ENCODE measurements at regions not wholly inside any gene's neighbourhood (a gene's known extent, or its start where the extent isn't known, plus 50 kb on each side); places are given as distances from the start of the nearest gene placed in this dataset.
"Not testable (repeated sequence)": the region's sequence is repeated elsewhere in the genome, so short reads cannot be mapped to it uniquely, and the experiment has no call there.

DNA sequence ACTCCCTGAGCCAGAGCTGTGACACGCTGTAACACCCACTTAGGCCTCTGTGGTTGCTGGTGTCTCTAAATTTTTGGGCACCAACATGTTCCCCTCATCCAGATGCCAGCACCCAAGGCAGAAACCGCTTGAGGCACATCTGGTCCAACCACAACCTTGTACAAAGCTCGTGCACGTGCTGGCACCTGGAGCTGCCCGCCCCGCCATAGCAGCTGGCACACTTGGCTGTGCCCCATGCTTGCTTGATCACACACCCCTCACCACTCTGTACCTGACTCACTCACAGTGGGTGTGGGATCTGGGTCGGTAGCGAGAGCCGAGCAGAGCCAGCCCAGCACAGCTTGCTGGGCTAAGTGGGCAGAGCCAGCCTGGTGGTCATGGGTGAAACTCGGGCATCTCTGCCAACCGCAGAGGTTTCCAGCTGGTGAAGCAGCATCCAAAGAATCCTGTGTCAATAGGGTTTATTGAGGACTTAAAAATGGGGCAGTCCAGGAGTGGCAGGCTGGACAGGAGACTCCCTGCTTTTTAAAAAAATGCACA, 1210.4 kb downstream of the TYW1 start:
- Histone ChIP-seq H3K9me3 (ENCODE audit: control insufficient read depth in 5 of 5, low read length in 5 of 5) (peaks cover 0 to 5% (median 0%) of the 10 kb centered on the region in 5 donors), H3K9ac (ENCODE audit: low read length in 5 of 5) (no peak overlapping the region), H3K27me3 (ENCODE audit: control insufficient read depth in 5 of 5, insufficient read depth in 4 of 5, low read length in 5 of 5) (no peaks in the 10 kb centered on the region), H3K4me3 (ENCODE audit: low read depth in 1 of 5, low read length in 5 of 5) (no peak overlapping the region), H3K4me1 (ENCODE audit: control insufficient read depth in 5 of 5, insufficient read depth in 5 of 5, low read length in 5 of 5) (no peaks in the 10 kb centered on the region), H3K27ac (ENCODE audit: low read depth, low read length) (no peak overlapping the region), H3K36me3 (ENCODE audit: control insufficient read depth in 5 of 5, insufficient read depth in 5 of 5, low read length in 5 of 5) (no peaks in the 10 kb centered on the region)

- no peaks in the 10 kb centered on the region for H3K27me3 ChIP-seq (ENCODE audit: control insufficient read depth in 5 of 5, insufficient read depth in 4 of 5, low read length in 5 of 5)
- H3K27ac ChIP-seq (ENCODE audit: low read depth, low read length): no peak overlapping the region
- H3K9ac ChIP-seq (ENCODE audit: low read length in 5 of 5): no peak overlapping the region
- peaks cover 0 to 5% (median 0%) of the 10 kb centered on the region in 5 donors for H3K9me3 ChIP-seq (ENCODE audit: control insufficient read depth in 5 of 5, low read length in 5 of 5)
- H3K36me3 ChIP-seq (ENCODE audit: control insufficient read depth in 5 of 5, insufficient read depth in 5 of 5, low read length in 5 of 5): no peaks in the 10 kb centered on the region
- H3K4me1 ChIP-seq (ENCODE audit: control insufficient read depth in 5 of 5, insufficient read depth in 5 of 5, low read length in 5 of 5): no peaks in the 10 kb centered on the region
- no peak overlapping the region for H3K4me3 ChIP-seq (ENCODE audit: low read depth in 1 of 5, low read length in 5 of 5)
These were observed 1211.0 kb downstream of the TYW1 start for GRCh38 chr7:68207676-68208075.

DNA sequence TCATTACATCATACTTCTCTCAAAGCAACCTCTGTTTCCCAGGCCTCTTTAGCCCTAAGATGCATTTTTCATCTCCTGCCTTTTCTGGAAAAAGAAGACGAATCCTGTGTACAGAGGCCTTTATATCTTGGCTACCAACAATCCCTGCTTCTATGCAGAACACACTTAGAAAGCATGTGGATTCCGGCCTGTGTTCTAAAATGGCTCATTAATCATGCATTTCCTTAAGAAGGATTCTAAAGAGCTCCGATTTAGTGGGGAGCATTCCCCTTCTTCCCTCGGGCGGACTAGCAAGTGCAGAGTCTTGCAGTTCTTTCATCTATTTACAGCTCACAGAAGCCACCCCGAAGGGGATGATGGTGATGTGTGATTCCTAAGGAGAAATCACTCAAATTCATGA, 1212.9 kb downstream of the TYW1 start:
- Histone ChIP-seq H3K4me1 (ENCODE audit: control insufficient read depth in 5 of 5, insufficient read depth in 5 of 5, low read length in 5 of 5) (no peaks in the 10 kb centered on the region), H3K9me3 (ENCODE audit: control insufficient read depth in 5 of 5, low read length in 5 of 5) (peaks cover 0 to 5% (median 0%) of the 10 kb centered on the region in 5 donors), H3K27me3 (ENCODE audit: control insufficient read depth in 5 of 5, insufficient read depth in 4 of 5, low read length in 5 of 5) (no peaks in the 10 kb centered on the region), H3K4me3 (ENCODE audit: low read depth in 1 of 5, low read length in 5 of 5) (no peak overlapping the region), H3K27ac (ENCODE audit: low read depth, low read length) (no peak overlapping the region), H3K9ac (ENCODE audit: low read length in 5 of 5) (no peak overlapping the region), H3K36me3 (ENCODE audit: control insufficient read depth in 5 of 5, insufficient read depth in 5 of 5, low read length in 5 of 5) (no peaks in the 10 kb centered on the region)

- no peak overlapping the region for H3K4me3 ChIP-seq (ENCODE audit: low read depth in 1 of 5, low read length in 5 of 5)
These were observed 1217.2 kb downstream of the TYW1 start for GRCh38 chr7:68213838-68214237.

DNA sequence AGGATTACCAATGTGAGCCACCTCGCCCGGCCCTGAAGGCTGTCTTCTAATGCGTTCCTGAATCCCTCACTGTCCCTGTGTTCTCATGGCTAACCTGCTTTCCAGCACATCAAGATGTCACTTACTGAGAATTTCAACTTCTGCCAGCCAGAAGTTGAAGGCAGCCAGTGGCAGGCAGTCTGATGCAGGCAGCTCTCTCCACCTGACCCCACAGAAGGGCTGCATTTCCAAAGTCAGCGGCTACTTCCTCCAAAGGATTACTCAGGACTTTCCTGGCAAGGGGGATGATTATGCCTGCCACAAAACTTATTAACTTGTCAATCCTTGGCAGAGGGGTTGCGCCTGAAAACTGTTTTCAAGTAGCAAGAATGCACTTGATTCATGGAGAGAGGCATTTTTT, 1219.4 kb downstream of the TYW1 start:
- Histone ChIP-seq H3K4me3 (ENCODE audit: low read depth in 1 of 5, low read length in 5 of 5) (no peak overlapping the region), H3K4me1 (ENCODE audit: control insufficient read depth in 5 of 5, insufficient read depth in 5 of 5, low read length in 5 of 5) (peaks cover 0 to 6% (median 4%) of the 10 kb centered on the region in 5 donors), H3K9me3 (ENCODE audit: control insufficient read depth in 5 of 5, low read length in 5 of 5) (no peaks in the 10 kb centered on the region), H3K9ac (ENCODE audit: low read length in 5 of 5) (no peak overlapping the region), H3K27ac (ENCODE audit: low read depth, low read length) (no peak overlapping the region), H3K27me3 (ENCODE audit: control insufficient read depth in 5 of 5, insufficient read depth in 4 of 5, low read length in 5 of 5) (no peaks in the 10 kb centered on the region), H3K36me3 (ENCODE audit: control insufficient read depth in 5 of 5, insufficient read depth in 5 of 5, low read length in 5 of 5) (no peaks in the 10 kb centered on the region)

More at GRCh38 chr7:68213838-68214237, 1217.2 kb downstream of the TYW1 start:
- no peak overlapping the region for H3K9ac ChIP-seq (ENCODE audit: low read length in 5 of 5)
- no peak overlapping the region for H3K27ac ChIP-seq (ENCODE audit: low read depth, low read length)
- no peaks in the 10 kb centered on the region for H3K27me3 ChIP-seq (ENCODE audit: control insufficient read depth in 5 of 5, insufficient read depth in 4 of 5, low read length in 5 of 5)
- H3K9me3 ChIP-seq (ENCODE audit: control insufficient read depth in 5 of 5, low read length in 5 of 5): no peaks in the 10 kb centered on the region
- peaks cover 0 to 6% (median 4%) of the 10 kb centered on the region in 5 donors for H3K4me1 ChIP-seq (ENCODE audit: control insufficient read depth in 5 of 5, insufficient read depth in 5 of 5, low read length in 5 of 5)
- no peaks in the 10 kb centered on the region for H3K36me3 ChIP-seq (ENCODE audit: control insufficient read depth in 5 of 5, insufficient read depth in 5 of 5, low read length in 5 of 5)

DNA sequence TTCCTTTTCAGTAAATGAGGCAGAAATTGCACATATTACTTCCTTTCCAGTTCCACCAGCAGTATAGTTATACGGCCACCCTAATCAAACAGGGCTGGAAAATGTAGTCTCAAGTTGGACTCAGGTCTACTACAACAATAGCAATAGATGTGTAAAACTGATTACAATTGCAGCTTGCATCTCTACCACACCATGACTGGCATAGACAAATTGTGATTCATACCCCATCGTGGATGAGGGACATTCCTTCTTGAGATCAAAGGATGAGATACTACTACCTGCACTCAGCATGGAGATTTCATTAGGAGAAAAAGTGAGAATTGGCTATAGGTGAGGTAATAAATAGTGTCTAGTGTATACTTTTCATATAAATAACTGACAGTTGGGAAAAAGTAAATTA, 1220.8 kb downstream of the TYW1 start:
- no peaks in the 10 kb centered on the region for H3K27me3 ChIP-seq (ENCODE audit: control insufficient read depth in 5 of 5, insufficient read depth in 4 of 5, low read length in 5 of 5)
- no peaks in the 10 kb centered on the region for H3K36me3 ChIP-seq (ENCODE audit: control insufficient read depth in 5 of 5, insufficient read depth in 5 of 5, low read length in 5 of 5)
- H3K9ac ChIP-seq (ENCODE audit: low read length in 5 of 5): no peak overlapping the region
- H3K27ac ChIP-seq (ENCODE audit: low read depth, low read length): no peak overlapping the region
- peaks cover 0 to 6% (median 4%) of the 10 kb centered on the region in 5 donors for H3K4me1 ChIP-seq (ENCODE audit: control insufficient read depth in 5 of 5, insufficient read depth in 5 of 5, low read length in 5 of 5)
- H3K9me3 ChIP-seq (ENCODE audit: control insufficient read depth in 5 of 5, low read length in 5 of 5): no peaks in the 10 kb centered on the region
- H3K4me3 ChIP-seq (ENCODE audit: low read depth in 1 of 5, low read length in 5 of 5): no peak overlapping the region

DNA sequence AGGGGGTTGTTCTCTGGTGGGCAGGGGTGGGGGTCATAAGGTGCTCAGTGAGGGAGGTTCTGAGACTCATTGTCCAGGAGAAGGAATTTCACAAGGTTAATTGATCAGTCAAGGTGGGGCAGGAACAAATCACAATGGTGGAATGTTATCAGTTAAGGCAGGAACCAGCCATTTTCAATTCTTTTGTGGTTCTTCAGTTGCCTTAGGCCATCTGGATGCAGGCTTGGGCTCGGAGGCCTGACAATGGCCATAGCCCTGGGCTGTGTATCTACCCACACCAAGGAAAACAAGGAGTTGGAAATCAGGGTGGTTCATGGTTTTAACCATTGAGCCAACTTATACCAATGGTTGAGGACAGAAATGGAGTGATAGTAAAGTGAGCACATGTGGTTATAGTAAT, 1221.8 kb downstream of the TYW1 start:
- H3K4me1 ChIP-seq (ENCODE audit: control insufficient read depth in 5 of 5, insufficient read depth in 5 of 5, low read length in 5 of 5): peaks cover 0 to 6% (median 4%) of the 10 kb centered on the region in 5 donors
- no peak overlapping the region for H3K9ac ChIP-seq (ENCODE audit: low read length in 5 of 5)
- H3K4me3 ChIP-seq (ENCODE audit: low read depth in 1 of 5, low read length in 5 of 5): no peak overlapping the region
- no peaks in the 10 kb centered on the region for H3K36me3 ChIP-seq (ENCODE audit: control insufficient read depth in 5 of 5, insufficient read depth in 5 of 5, low read length in 5 of 5)
- no peaks in the 10 kb centered on the region for H3K9me3 ChIP-seq (ENCODE audit: control insufficient read depth in 5 of 5, low read length in 5 of 5)
- no peak overlapping the region for H3K27ac ChIP-seq (ENCODE audit: low read depth, low read length)
- no peaks in the 10 kb centered on the region for H3K27me3 ChIP-seq (ENCODE audit: control insufficient read depth in 5 of 5, insufficient read depth in 4 of 5, low read length in 5 of 5)

DNA sequence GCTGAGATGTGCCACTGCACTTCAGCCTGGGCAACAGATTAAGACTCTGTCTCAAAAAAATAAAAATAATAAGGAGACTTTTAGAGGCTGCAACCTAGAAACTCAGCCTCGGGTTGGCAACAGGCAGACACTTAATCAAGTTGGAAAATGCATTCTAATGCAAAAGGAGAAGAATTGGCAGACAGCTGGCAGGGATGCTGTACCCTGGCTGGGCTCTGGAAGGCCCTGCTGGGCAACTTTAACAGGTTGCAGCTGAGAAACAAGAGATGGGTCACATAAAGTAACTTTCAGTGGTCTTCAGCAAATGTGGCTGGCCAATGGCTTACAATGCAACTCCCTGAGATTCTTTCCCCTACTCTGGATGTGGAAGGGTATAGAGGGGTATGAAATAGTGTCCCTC, 1225.7 kb downstream of the TYW1 start:
- no peak overlapping the region for H3K9ac ChIP-seq (ENCODE audit: low read length in 5 of 5)
- H3K9me3 ChIP-seq (ENCODE audit: control insufficient read depth in 5 of 5, low read length in 5 of 5): no peaks in the 10 kb centered on the region
- H3K36me3 ChIP-seq (ENCODE audit: control insufficient read depth in 5 of 5, insufficient read depth in 5 of 5, low read length in 5 of 5): no peaks in the 10 kb centered on the region
- no peak overlapping the region for H3K27ac ChIP-seq (ENCODE audit: low read depth, low read length)
- peaks cover 0 to 15% (median 11%) of the 10 kb centered on the region in 5 donors for H3K4me1 ChIP-seq (ENCODE audit: control insufficient read depth in 5 of 5, insufficient read depth in 5 of 5, low read length in 5 of 5)
- H3K27me3 ChIP-seq (ENCODE audit: control insufficient read depth in 5 of 5, insufficient read depth in 4 of 5, low read length in 5 of 5): no peaks in the 10 kb centered on the region
- H3K4me3 ChIP-seq (ENCODE audit: low read depth in 1 of 5, low read length in 5 of 5): no peak overlapping the region

- Histone ChIP-seq H3K27me3 (ENCODE audit: control insufficient read depth in 5 of 5, insufficient read depth in 4 of 5, low read length in 5 of 5) (no peaks in the 10 kb centered on the region), H3K36me3 (ENCODE audit: control insufficient read depth in 5 of 5, insufficient read depth in 5 of 5, low read length in 5 of 5) (no peaks in the 10 kb centered on the region), H3K4me1 (ENCODE audit: control insufficient read depth in 5 of 5, insufficient read depth in 5 of 5, low read length in 5 of 5) (peaks cover 0 to 15% (median 11%) of the 10 kb centered on the region in 5 donors), H3K4me3 (ENCODE audit: low read depth in 1 of 5, low read length in 5 of 5) (peak overlapping the region in 1 of 5 donors; percentile 32), H3K9ac (ENCODE audit: low read length in 5 of 5) (no peak overlapping the region), H3K9me3 (ENCODE audit: control insufficient read depth in 5 of 5, low read length in 5 of 5) (no peaks in the 10 kb centered on the region), H3K27ac (ENCODE audit: low read depth, low read length) (no peak overlapping the region)
These were observed 1227.6 kb downstream of the TYW1 start for GRCh38 chr7:68224041-68224741.

DNA sequence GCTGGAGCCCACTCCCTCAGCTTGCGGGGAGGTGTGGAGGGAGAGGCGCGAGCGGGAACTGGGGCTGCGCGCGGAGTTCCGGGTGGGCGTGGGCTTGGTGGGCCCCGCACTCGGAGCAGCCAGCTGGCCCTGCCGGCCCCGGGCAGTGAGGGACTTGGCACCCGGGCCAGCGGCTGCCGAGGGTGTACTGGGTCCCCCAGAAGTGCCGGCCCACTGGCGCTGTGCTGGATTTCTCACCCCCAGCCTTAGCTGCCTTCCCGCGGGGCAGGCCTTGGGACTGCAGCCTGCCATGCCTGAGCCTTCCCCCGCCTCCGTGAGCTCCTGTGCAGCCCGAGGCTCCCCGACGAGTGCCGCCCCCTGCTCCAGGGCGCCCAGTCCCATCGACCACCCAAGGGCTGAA, 1234.4 kb downstream of the TYW1 start:
- H3K4me3 ChIP-seq (ENCODE audit: low read depth in 1 of 5, low read length in 5 of 5); H3K36me3 ChIP-seq (ENCODE audit: control insufficient read depth in 5 of 5, insufficient read depth in 5 of 5, low read length in 5 of 5); H3K4me1 ChIP-seq (ENCODE audit: control insufficient read depth in 5 of 5, insufficient read depth in 5 of 5, low read length in 5 of 5); H3K9ac ChIP-seq (ENCODE audit: low read length in 5 of 5); H3K9me3 ChIP-seq (ENCODE audit: control insufficient read depth in 5 of 5, low read length in 5 of 5); H3K27ac ChIP-seq (ENCODE audit: low read depth, low read length); H3K27me3 ChIP-seq (ENCODE audit: control insufficient read depth in 5 of 5, insufficient read depth in 4 of 5, low read length in 5 of 5): not testable (repeated sequence)
